NCI-H2029 (cell line): ENCODE measurements at regions not wholly inside any gene's neighbourhood (a gene's known extent, or its start where the extent isn't known, plus 50 kb on each side); places are given as distances from the start of the nearest gene placed in this dataset.
"Not testable (repeated sequence)": the region's sequence is repeated elsewhere in the genome, so short reads cannot be mapped to it uniquely, and the experiment has no call there.

Source experiments
- DNase-seq: peaks from one replicate; lab custom pipeline; 2025; lab: John Stamatoyannopoulos, UW

GRCh38 chr4:19154267-19154666 is 1097.4 kb upstream of the SLIT2 start:
- not testable (repeated sequence) for DNase-seq

DNA sequence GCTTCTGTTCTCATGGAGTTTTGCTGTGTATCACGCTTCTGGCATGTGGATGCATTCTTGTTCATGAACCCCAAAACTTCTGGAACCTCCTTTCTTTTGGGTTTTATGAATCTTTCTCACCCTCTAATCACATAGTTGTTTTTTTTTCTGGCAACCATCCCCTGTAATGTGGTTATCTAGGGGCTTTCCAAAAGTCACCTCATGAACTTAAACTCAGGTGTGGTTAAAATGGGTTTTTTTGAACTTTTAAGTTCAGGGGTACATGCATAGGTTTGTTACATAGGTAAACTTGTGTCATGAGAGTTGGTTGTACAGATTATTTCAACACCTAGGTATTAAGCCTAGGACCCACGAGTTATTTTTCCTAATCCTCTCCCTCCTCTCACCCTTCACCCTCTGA is 1099.4 kb upstream of the SLIT2 start:
- no peak for DNase-seq

GRCh38 chr4:19151684-19152083 is 1100.0 kb upstream of the SLIT2 start:
- no peak for DNase-seq

GRCh38 chr4:19146038-19146437 is 1105.7 kb upstream of the SLIT2 start:
- no peak for DNase-seq

DNA sequence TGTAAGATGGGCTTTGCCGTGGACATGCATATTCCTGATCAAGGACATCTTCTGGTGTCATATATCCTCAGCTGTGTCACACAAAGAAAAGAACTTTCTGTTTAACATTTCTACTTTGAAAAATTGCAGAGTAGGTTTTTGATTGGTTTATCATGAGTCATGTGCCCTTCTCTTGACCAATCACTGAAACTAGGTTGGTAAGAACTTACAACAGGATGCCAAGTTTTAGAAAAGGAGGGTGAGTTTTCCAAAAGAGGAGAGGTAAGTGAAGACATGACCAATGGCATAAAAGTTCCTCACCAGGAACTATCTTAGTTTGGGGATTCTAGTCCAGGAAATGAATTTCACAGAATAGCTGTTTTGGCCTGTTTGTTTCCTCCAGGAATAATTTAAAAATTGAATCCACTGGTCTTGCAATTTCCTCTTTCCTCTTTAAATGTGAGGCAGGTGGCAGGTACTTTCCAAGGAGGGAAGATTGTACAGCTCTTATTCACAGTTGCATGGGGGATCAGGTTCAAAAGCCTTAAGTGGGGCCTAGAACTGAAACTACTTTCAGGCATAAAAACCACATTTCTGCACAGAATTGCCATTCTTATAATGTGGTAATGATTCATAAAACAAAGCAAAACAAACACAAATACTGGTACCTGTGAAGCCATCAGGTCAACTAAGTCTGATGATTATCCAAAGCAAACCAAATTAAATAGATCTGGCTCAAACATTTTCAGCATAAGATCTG is 1114.5 kb upstream of the LCORL start:
- DNase-seq: no peak

DNA sequence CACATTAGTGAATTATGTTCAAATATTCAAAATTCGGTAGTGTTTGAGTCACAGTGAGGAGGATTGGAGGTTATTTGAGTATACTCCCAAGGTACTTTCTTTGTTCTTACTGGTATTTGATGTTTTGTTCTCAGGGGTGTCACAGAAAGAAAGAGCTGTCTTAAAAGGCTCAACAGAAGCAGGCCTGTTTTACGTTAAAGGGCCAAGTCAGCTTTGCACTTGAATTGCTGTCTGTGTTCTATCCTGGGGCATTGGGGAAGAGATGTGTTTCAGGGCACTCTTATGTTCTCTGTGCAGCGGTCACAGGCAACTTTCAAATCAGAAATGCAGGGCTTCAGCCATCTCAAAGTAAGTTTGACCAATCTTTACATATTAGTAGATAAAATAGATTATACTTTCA is 1113.1 kb upstream of the LCORL start:
- no peak for DNase-seq

DNA sequence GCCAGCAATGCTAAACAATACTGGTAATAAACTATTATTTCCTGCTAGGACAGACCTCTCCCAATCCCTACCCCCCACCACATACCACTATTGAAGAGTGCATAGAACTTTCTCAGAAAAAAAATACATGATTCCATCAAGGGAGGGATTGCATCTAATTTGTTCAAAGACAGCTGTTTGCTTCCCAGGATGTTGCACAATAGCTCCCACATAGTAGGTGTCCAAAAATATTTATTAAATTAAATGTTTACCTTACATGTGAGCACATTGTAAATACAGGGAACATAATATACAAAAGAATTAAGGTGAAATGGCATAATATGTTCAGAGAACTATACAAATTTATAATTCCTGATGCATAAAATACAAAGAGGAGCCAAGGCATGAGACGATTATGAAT is 1111.8 kb upstream of the LCORL start:
- no peak for DNase-seq

DNA sequence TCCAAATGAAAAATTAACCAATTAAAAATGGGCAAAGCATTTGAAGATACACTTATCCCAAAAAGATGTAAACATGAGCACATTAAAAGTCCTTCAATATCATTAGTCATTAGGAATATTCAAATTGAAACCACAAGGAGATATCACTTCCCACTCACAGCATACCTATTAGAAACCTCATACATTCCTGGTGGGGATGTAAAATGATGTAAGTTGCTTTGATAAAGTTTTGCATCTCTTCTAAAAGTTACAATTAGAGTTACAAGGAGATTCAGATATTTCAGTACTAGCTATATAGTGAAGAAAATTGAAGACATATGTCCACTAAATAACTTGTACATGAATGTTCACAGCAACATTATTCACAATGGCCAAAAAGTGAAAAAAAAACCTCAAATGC is 1109.3 kb upstream of the LCORL start:
- DNase-seq: no peak

GRCh38 chr4:19128176-19128575 is 1106.6 kb upstream of the LCORL start:
- no peak for DNase-seq

DNA sequence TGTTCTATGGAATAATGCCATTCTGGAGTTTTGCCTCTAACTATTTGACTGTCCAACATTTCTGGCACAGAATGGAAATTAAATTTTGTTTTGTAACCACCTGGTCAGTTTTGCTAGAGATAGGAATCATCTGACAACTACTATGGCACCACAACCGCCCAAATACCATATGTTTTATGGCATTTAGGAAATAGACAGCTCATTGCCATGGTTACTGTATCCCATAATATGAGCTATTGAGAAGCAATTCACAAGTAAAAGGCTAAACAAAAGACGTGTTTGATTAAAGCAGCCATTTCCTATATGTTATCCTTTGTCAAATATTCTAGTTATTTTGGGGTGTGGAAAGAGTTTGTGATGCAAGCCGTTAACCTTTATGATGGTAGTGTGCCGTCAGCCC is 1105.3 kb upstream of the LCORL start:
- no peak for DNase-seq

DNA sequence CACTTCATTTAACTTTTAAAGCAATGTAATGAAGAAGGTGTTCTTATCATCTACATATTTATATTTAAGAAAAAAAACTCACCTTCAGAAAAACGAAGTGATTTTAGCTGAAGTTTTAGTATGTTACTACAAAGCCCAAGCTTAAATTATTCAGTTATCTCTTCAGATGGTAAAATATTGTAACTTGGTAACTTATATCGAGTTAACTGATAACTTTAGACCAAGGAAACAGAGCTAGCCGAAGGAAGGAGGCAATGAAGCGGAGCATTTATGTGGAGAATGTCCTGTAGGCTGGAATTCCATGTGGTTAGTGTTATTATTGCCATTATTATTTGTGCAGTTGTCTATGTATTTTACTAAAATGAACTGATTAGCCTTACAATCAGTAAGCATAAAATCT is 1102.1 kb upstream of the LCORL start:
- DNase-seq: no peak

- DNase-seq: no peak
Measured at GRCh38 chr4:19119904-19120560, 1098.5 kb upstream of the LCORL start.

GRCh38 chr4:19117022-19117421 is 1095.5 kb upstream of the LCORL start:
- no peak for DNase-seq

GRCh38 chr4:19104176-19104575 is 1082.6 kb upstream of the LCORL start:
- no peak for DNase-seq

DNA sequence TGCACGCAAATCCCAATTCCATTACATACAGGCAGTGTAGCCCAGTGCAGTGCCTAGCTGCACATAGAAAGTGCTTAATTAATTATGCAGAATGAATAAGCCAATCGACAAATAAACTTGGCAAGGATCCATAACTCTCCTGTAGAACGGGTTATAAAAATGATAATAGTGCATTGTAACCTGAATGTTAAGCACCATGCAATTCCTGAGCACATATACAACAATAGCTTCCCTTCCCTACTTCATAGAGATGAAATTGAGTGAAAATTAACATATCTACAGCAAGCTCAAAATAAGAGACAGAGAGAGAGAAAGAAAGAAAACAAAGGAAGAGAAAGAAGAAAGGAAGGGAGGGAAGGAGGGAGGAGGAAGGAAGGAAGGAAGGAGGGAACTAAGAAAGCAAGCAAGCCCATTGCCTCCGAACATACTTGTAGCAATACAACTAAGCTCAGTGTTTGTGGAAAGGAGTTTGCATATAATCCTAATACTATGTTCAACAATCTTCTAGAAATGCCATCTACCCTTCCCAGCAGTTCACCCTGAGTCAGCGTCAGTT is 1074.0 kb upstream of the LCORL start:
- DNase-seq: no peak

- DNase-seq: no peak
Measured at GRCh38 chr4:19093951-19094350, 1072.4 kb upstream of the LCORL start.

GRCh38 chr4:19092797-19093196 is 1071.2 kb upstream of the LCORL start:
- DNase-seq: no peak

GRCh38 chr4:19074036-19074435 is 1052.5 kb upstream of the LCORL start:
- no peak for DNase-seq

DNA sequence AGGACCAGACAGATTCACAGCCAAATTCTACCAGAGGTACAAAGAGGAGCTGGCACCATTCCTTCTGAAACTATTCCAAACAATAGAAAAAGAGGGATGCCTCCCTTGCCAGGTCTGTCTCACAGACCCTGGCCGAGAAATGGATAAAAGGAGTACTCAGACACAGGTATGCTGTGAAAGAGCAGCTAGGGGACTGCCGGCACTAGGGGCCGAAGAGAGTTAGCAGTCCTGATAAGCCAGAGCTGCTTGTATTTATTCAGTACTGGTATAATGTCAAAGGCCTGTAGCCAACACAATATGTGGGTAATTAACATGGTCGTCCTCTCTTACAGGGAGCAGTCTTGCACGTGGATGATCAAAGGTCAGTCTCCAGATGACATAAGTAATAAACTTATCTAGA is 1042.1 kb upstream of the LCORL start:
- DNase-seq: no peak

DNA sequence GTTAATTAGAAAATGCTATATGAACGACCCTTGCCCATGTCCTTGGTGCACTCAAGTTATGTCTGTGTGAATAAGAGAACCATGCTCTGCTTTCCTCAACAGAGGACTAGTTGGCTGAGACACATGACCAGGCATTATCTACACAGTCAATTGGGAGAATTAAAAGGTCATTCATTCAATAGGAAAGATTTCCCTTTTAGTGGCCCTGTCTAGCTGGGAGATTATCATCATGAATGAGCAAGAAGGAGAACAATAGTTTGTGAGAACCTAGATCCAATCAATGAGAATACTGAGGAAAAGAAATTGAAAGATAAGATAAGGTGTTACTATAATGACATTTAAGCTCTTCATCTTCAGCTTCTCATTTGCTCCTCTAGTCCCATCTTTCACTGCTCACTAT is 1033.4 kb upstream of the LCORL start:
- no peak for DNase-seq

GRCh38 chr4:19051831-19052230 is 1030.3 kb upstream of the LCORL start:
- DNase-seq: no peak

GRCh38 chr4:19047279-19047880 is 1025.8 kb upstream of the LCORL start:
- DNase-seq: no peak

DNA sequence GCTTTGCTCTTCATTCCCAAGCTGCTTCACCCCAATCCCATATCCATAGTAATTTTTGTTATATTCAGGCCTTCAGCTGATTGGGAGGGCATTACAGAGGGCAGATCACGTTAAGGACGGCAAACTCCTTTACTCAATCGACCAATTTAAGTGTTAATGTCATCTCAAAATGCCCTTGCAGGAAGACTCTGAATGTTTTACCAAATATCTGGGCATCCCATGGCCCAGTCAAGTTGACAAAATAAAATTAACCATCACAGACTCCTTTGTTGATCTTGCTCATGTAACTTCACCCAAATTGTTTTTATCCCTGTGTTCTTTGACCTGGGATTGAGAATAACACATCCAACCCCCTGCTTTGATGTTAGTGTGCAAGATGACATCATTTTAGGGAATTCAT is 1018.3 kb upstream of the LCORL start:
- no peak for DNase-seq
